HuH-7.5 (cell line): ENCODE measurements at regions not wholly inside any gene's neighbourhood (a gene's known extent, or its start where the extent isn't known, plus 50 kb on each side); places are given as distances from the start of the nearest gene placed in this dataset.

Source experiments
- DNase-seq: peaks from one replicate; pipeline ENCODE4 v3.0.0; 2011; ENCODE audit warnings: low spot score

GRCh38 chr15:69737916-69738315 is 285.3 kb downstream of the RPLP1 start:
- DNase-seq = no peak

GRCh38 chr15:69740684-69741083 is 288.1 kb downstream of the RPLP1 start:
- DNase-seq = no peak

GRCh38 chr15:69742361-69742760 is 289.7 kb downstream of the RPLP1 start:
- no peak for DNase-seq

GRCh38 chr15:69743091-69743490 is 290.5 kb downstream of the RPLP1 start:
- DNase-seq = no peak

GRCh38 chr15:69744391-69745162 is 292.0 kb downstream of the RPLP1 start:
- no peak for DNase-seq

- DNase-seq = no peak
These were observed 294.6 kb downstream of the RPLP1 start for GRCh38 chr15:69747193-69747592.

- no peak for DNase-seq
These were observed 295.5 kb downstream of the RPLP1 start for GRCh38 chr15:69748131-69748530.

GRCh38 chr15:69748576-69749185 is 296.1 kb downstream of the RPLP1 start:
- DNase-seq = no peak

GRCh38 chr15:69749274-69749673 is 296.7 kb downstream of the RPLP1 start:
- DNase-seq = no peak

GRCh38 chr15:69749797-69750196 is 297.2 kb downstream of the RPLP1 start:
- no peak for DNase-seq

GRCh38 chr15:69750253-69750652 is 297.6 kb downstream of the RPLP1 start:
- DNase-seq = no peak

GRCh38 chr15:69751147-69751546 is 298.5 kb downstream of the RPLP1 start:
- no peak for DNase-seq

GRCh38 chr15:69751566-69751965 is 298.9 kb downstream of the RPLP1 start:
- DNase-seq = no peak

- DNase-seq = no peak
These were observed 301.2 kb downstream of the RPLP1 start for GRCh38 chr15:69753867-69754266.

- no peak for DNase-seq
These were observed 301.7 kb downstream of the RPLP1 start for GRCh38 chr15:69754313-69754712.

GRCh38 chr15:69755551-69756310 is 303.1 kb downstream of the RPLP1 start:
- no peak for DNase-seq

GRCh38 chr15:69756440-69756839 is 303.8 kb downstream of the RPLP1 start:
- no peak for DNase-seq

- no peak for DNase-seq
These were observed 304.6 kb downstream of the RPLP1 start for GRCh38 chr15:69757186-69757585.

- DNase-seq = no peak
These were observed 305.7 kb downstream of the RPLP1 start for GRCh38 chr15:69758291-69758771.

GRCh38 chr15:69758810-69759790 is 306.5 kb downstream of the RPLP1 start:
- no peak for DNase-seq

- no peak for DNase-seq
These were observed 307.7 kb downstream of the RPLP1 start for GRCh38 chr15:69760258-69760845.
